GM10248 (cell line): ENCODE measurements at regions not wholly inside any gene's neighbourhood (a gene's known extent, or its start where the extent isn't known, plus 50 kb on each side); places are given as distances from the start of the nearest gene placed in this dataset.

ENCODE experiments used
- CTCF ChIA-PET: fragments of 300-600 bp; sonication (Branson Sonifier 250); formaldehyde crosslinking; extraction: SDS; loops from one replicate; lab custom pipeline; 2021; ENCODE audit warnings: antibody characterized with exemption; lab: Yijun Ruan, JAX
- POLR2A ChIA-PET: fragments of 350-650 bp; sonication (Branson Sonifier 250); formaldehyde crosslinking; extraction: SDS; loops from one replicate; lab custom pipeline; 2020; ENCODE audit warnings: antibody characterized with exemption; lab: Yijun Ruan, JAX
- DNase-seq: peaks from one replicate; pipeline ENCODE4 v3.0.0; 2012; ENCODE audit errors: extremely low spot score
- CTCF ChIP-seq: IDR thresholded peaks from 2 replicates; pipeline ENCODE4 v1.5.1; 2012; ENCODE audit warnings: mild to moderate bottlenecking, low read depth; ENCODE audit errors: extremely low read depth, missing control alignments, control extremely low read depth

- DNase-seq = no peak
- POLR2A ChIA-PET = no interaction called here
- CTCF ChIA-PET = interaction anchor here (1.3 to 2.1 kb wide), 2 partner anchors 17 to 20 kb away, joined by 3 to 5 read pairs; no protein-coding TSS in a partner anchor
- no peak for TF ChIP-seq CTCF
Observed at GRCh38 chr5:51566953-51567352, 183.7 kb downstream of the ISL1 start.

- TF ChIP-seq CTCF = no peak
- ChIA-PET CTCF (interaction anchor here (2.1 kb wide), 1 partner anchor 19 kb away, joined by 5 read pairs; no protein-coding TSS in a partner anchor), POLR2A (no interaction called here)
- DNase-seq = no peak
Observed at GRCh38 chr5:51567636-51568035, 184.4 kb downstream of the ISL1 start.

- CTCF ChIA-PET = no interaction called here
- DNase-seq = no peak
- TF ChIP-seq CTCF = no peak
- POLR2A ChIA-PET = no interaction called here
Observed at GRCh38 chr5:51573835-51574234, 190.6 kb downstream of the ISL1 start.

- no peak for TF ChIP-seq CTCF
- ChIA-PET CTCF (interaction anchor here (0.9 to 1.3 kb wide), 3 partner anchors 10 to 19 kb away, joined by 3 to 4 read pairs (median 3); no protein-coding TSS in a partner anchor), POLR2A (no interaction called here)
- no peak for DNase-seq
Observed at GRCh38 chr5:51582871-51583394, 199.7 kb downstream of the ISL1 start.

- ChIA-PET POLR2A (no interaction called here), CTCF (no interaction called here)
- TF ChIP-seq CTCF = no peak
- no peak for DNase-seq
Observed at GRCh38 chr5:51598026-51598425, 214.8 kb downstream of the ISL1 start.

GRCh38 chr5:51599587-51599986 lies 216.3 kb downstream of the ISL1 start:
- DNase-seq = no peak
- POLR2A ChIA-PET = no interaction called here
- no peak for TF ChIP-seq CTCF
- CTCF ChIA-PET = interaction anchor here (1.2 kb wide), 1 partner anchor 19 kb away, joined by 4 read pairs; no protein-coding TSS in a partner anchor
